GM13976 (cell line): ENCODE measurements at regions not wholly inside any gene's neighbourhood (a gene's known extent, or its start where the extent isn't known, plus 50 kb on each side); places are given as distances from the start of the nearest gene placed in this dataset.

Experiments used
- DNase-seq: peaks from one replicate; pipeline ENCODE4 v3.0.0; 2012; ENCODE audit warnings: low spot score
- CTCF ChIP-seq: IDR thresholded peaks from 2 replicates; pipeline ENCODE4 v1.5.1; 2012; ENCODE audit warnings: borderline replicate concordance, mild to moderate bottlenecking; ENCODE audit not compliant: insufficient read depth; ENCODE audit errors: extremely low read depth, missing control alignments, control extremely low read depth
- in situ Hi-C: fragments of 300-500 bp; cut with MboI; formaldehyde crosslinking; loops from one replicate; pipeline ENCODE4 v1.12.0; 2022; ENCODE audit warnings: low sequenced_read_pairs, mixed read lengths, inconsistent platforms; ENCODE audit not compliant: unreplicated experiment

GRCh38 chr2:20135631-20136050 lies 84.2 kb upstream of the LAPTM4A start:
- peak; percentile 87 for DNase-seq
- peak; percentile 93 for TF ChIP-seq CTCF
- in situ Hi-C loops = loop anchor here (10.0 to 25.0 kb wide), 2 partner anchors 89 to 502 kb away; partner anchors contain the start of gene SDC1

- in situ Hi-C loops = loop anchor here (10.0 to 25.0 kb wide), 2 partner anchors 92 to 504 kb away; partner anchors contain the start of gene SDC1
- TF ChIP-seq CTCF = no peak
- no peak for DNase-seq
Observed at GRCh38 chr2:20132990-20133535, 81.6 kb upstream of the LAPTM4A start.

GRCh38 chr2:20130821-20131645 lies 79.6 kb upstream of the LAPTM4A start:
- in situ Hi-C loops = loop anchor here (10.0 to 25.0 kb wide), 2 partner anchors 94 to 506 kb away; partner anchors contain the start of gene SDC1
- DNase-seq = no peak
- TF ChIP-seq CTCF = no peak

GRCh38 chr2:20130160-20130560 lies 78.7 kb upstream of the LAPTM4A start:
- in situ Hi-C loops = loop anchor here (10.0 to 25.0 kb wide), 2 partner anchors 95 to 507 kb away; partner anchors contain the start of gene SDC1
- DNase-seq = no peak
- TF ChIP-seq CTCF = no peak

GRCh38 chr2:20129331-20130159 lies 78.1 kb upstream of the LAPTM4A start:
- DNase-seq = no peak
- no peak for TF ChIP-seq CTCF
- in situ Hi-C loops = loop anchor here (10.0 to 25.0 kb wide), 2 partner anchors 95 to 508 kb away; partner anchors contain the start of gene SDC1
